GM21526 (cell line): ENCODE measurements at regions not wholly inside any gene's neighbourhood (a gene's known extent, or its start where the extent isn't known, plus 50 kb on each side); places are given as distances from the start of the nearest gene placed in this dataset.
"Not testable (repeated sequence)": the region's sequence is repeated elsewhere in the genome, so short reads cannot be mapped to it uniquely, and the experiment has no call there.

ENCODE experiments used
- ATAC-seq: cut with Tn5 transposase; IDR thresholded peaks from one replicate; pipeline ENCODE4 v1.9.1; 2021; ENCODE audit warnings: moderate library complexity; ENCODE audit not compliant: unreplicated experiment, low FRiP score

GRCh38 chr11:96506953-96507354 is 117.1 kb downstream of the JRKL start:
- ATAC-seq: no peak

DNA sequence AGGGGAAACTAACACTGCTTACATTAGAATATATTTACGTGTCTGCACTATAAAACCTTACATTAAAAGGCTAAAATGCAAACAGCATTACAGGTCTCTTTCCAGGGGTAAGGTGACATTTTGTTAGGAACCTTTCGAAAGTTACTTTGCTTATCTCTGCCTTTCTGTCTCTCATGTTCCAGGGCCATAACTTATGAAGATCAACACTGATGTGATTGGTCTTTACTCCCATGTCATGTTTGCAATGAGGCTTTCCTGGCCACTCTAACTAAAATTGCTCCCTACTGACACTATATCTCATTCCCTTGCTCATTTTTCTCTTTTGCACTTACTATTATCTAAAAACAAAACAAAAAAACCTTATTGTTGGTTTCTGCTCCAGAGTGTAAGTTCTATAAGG is 119.0 kb downstream of the JRKL start:
- ATAC-seq: no peak

- ATAC-seq: no peak
Measured at GRCh38 chr11:96520939-96521338, 131.1 kb downstream of the JRKL start.

- no peak for ATAC-seq
Measured at GRCh38 chr11:96523656-96524055, 133.8 kb downstream of the JRKL start.

DNA sequence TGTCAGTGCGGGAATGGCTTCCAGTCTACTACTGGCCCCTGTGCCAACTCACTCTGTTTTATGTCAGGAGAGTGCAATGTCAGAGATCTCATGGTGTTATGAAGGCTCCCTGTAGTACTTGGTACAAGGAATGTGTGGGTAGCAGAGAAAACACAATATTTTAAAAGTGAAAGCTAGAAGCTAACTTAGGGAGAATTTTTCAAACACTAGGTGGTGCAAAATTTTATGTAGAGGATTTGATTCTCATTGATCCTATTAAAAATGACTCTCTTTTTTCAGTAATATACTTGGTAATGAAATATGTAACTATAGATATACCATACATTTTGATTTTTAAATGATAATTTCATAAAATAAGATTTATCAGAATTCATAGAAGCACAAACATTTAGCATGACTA is 134.7 kb downstream of the JRKL start:
- no peak for ATAC-seq

- no peak for ATAC-seq
Measured at GRCh38 chr11:96530473-96530872, 140.7 kb downstream of the JRKL start.

GRCh38 chr11:96538104-96538503 is 148.3 kb downstream of the JRKL start:
- no peak for ATAC-seq

GRCh38 chr11:96538622-96539021 is 148.8 kb downstream of the JRKL start:
- no peak for ATAC-seq

- ATAC-seq: no peak
Measured at GRCh38 chr11:96540875-96541274, 151.1 kb downstream of the JRKL start.

DNA sequence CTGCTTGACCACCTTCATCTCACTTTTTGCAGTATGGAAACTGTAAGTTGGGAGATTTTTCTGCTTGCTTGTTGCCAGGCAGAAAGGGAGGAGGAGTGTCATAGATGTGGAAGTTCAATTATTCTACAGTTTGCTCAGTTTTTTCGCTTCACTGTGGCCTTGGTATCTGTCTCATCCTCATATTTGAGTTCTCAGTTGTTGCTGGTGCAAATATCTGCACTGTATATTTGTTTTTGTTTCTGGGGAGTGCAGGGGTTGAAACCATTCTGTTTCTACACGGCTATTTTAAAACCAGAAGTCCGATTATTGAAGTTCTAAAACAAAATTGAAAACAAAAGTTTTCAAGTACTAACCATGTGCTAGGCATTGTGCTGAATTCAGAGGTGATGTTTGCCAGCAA is 153.4 kb downstream of the JRKL start:
- ATAC-seq: no peak

DNA sequence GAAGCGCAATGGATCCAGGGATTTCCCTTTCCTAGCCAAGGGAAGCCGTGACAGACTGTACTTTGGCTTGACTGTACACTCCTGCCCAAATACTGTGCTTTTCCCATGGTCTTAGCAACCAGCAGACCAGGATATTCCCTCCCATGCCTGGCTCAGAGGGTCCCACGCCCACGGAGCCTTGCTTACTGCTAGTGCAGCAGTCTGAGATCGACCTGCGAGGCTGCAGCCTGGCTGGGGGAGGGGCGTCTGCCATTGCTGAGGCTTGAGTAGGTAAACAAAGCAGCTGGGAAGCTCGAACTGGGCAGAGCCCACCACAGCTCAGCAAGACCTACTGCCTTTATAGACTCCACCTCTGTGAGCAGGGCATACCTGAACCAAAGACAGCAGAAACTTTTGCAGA is 155.4 kb downstream of the JRKL start:
- ATAC-seq: not testable (repeated sequence)

DNA sequence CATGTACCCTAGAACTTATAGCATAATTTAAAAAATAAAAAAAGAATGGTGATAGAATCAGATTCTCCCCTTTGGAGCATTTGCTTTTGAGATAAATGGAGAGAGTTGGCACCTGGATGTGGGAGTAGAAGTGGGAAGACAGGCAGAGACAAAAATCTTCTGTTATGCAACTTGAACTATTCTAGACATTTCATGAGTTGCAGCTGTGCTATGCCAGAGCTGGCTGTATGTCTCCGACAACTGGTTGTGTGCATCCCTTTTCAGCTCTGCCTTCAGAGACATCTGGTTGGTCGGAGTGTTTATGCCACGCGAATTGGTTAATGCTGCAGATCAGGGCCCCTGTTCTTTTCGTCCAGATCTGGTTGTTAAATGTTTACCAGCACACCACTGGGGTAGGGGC is 161.3 kb downstream of the JRKL start:
- no peak for ATAC-seq

GRCh38 chr11:96554236-96554820 is 164.5 kb downstream of the JRKL start:
- ATAC-seq: no peak

GRCh38 chr11:96555826-96556225 is 166.0 kb downstream of the JRKL start:
- not testable (repeated sequence) for ATAC-seq

DNA sequence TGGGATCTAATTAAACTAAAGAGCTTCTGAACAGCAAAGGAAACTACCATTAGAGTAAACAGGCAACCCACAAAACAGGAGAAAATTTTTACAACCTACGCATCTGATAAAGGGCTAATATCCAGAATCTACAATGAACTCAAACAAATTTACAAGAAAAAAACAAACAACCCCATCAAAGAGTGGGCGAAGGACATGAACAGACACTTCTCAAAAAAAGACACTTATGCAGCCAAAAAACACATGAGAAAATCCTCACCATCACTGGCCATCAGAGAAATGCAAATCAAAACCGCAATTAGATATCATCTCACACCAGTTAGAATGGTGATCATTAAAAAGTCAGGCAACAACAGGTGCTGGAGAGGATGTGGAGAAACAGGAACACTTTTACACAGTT is 170.9 kb downstream of the JRKL start:
- not testable (repeated sequence) for ATAC-seq

DNA sequence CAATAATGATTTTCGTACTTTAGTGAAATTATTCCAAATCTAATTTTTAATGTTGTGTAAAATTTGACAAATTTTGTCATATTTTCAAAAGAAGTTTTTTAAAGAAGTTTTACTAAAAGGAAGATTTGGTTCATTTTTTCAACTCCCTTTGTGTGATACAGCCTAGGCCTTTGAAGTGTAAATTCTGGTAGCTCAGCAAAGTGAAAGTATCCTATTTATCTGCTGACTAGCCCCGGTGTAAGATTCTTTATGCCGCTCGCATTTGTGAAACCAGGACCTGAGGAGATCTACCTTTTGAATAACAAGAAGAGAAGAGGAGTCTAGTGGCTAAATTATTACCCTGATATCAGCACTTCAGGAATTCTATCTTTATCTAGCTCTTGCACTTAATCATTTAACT is 177.4 kb downstream of the JRKL start:
- ATAC-seq: no peak

DNA sequence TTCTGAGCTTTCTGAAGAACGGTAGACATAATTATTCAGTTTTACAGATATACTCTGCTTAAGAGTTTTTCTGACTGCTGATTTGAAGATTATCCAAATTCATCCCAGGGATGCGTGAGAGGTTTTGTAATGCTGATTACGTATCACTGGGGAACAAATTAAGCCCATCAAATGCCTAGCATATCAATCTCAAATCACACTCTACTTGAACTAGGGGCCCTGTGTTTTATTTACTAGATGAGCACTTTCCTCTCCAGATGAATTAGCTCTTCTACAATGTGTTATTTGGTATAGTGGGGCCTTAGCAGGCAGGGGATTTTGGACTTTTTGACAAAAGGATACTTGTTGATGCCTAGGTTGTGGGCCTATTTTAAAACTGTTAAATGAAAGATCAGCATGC is 177.9 kb downstream of the JRKL start:
- ATAC-seq: no peak

DNA sequence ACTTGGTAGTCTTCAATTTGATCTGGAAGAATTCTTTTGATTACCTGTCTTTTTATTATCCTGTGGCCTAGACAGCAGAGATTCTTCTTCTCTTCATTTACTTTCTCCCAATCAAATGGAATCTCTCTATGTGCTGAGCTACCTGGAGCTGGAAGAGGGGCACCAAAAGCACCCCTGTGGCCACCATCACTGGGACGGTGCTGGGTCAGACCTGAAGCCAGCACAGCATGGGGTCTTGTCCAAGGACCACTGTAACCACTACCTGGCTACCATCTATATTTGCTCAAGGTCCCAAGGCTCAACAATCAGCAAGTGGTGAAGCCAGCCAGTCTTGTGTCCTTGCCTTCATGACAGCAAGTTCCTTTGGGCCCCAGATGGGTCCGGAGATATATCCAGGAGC is 186.6 kb downstream of the JRKL start:
- ATAC-seq: no peak

- no peak for ATAC-seq
Measured at GRCh38 chr11:96578379-96578778, 188.6 kb downstream of the JRKL start.

- ATAC-seq: no peak
Measured at GRCh38 chr11:96579656-96580055, 189.8 kb downstream of the JRKL start.

DNA sequence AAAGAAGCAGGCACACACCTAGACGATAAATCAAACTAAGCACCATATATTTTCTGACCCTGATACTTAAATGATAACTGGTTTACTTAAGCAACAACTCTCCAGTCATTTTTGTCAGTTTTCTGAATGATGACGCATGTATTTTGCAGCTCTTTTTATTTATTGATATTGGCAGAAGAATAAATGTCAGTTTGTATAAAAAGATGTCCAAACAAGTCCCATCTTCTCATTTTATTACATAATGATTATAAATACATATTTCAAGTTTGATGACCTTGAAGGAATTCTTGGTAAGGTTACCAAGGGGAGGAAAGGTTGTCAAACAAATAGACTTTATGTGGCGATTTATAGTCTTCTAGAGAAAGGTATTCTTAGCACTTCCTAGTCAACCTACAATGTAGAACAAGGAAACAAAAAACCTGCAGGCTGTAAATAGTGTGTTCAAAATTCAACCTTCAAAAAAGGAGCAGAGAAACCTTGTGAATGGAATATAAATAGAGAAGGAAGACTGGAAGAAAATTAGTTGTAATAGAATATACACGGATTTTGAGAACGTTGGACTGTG is 190.7 kb downstream of the JRKL start:
- no peak for ATAC-seq

GRCh38 chr11:96585944-96586880 is 196.4 kb downstream of the JRKL start:
- not testable (repeated sequence) for ATAC-seq
